ENCODE measurements at regions not wholly inside any gene's neighbourhood (a gene's known extent, or its start where the extent isn't known, plus 50 kb on each side); places are given as distances from the start of the nearest gene placed in this dataset.

GRCh38 chr5:109611061-109611460 is 78.7 kb upstream of the MAN2A1 start:
- TF ChIP-seq CTCF (IDR thresholded peaks at IDR 0.05), result no peak
- TF ChIP-seq POLR2A (IDR thresholded peaks at IDR 0.05; ENCODE audit: low read depth), result no peak
- TF ChIP-seq EP300 (IDR thresholded peaks at IDR 0.05), result no peak
- TF ChIP-seq POLR2AphosphoS5 (IDR thresholded peaks at IDR 0.05), result no peak
